ENCODE measurements at regions not wholly inside any gene's neighbourhood (a gene's known extent, or its start where the extent isn't known, plus 50 kb on each side); places are given as distances from the start of the nearest gene placed in this dataset.

DNA sequence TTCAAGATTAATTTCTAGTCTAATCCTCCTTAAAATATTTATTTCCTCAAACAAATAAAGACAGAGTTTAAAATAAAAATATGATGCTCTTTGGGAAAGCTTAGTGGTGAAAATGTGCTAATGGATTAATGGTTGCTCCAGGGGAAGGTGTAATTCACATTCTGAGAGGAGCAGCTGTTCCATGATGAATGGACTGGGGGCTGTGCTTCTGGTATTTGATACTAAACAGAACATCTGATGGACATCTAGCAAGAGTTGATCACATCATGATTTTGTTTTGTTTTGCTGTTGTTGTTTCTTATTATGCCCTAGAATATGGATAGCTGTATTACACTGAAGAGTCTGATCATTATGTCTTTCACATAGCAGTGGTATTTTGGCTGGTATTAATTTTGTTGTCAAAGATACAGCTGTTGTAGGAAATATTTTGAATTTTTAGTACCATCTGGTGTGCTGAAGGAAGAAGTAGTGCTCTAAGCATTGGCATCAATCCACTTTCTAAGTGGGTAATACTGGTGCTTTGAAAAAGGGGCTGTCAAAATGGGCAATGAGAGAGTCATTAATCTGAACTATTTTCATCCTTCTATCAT lies 296.4 kb downstream of the ADAMTS20 start (continued):
- no peak for TF ChIP-seq BCL11A (IDR thresholded peaks at IDR 0.05; ENCODE audit: low read depth, low read length)

GRCh38 chr12:43252585-43252984 lies 299.4 kb downstream of the ADAMTS20 start:
- FAIRE-seq (no peak), ATAC-seq (no peak), DNase-seq (ENCODE audit: low read depth, low spot score) (no peak)
- Histone ChIP-seq H4K20me1 (ENCODE audit: control insufficient read depth, insufficient read depth) (no peaks in the 10 kb centered on the region), H3K79me2 (ENCODE audit: control insufficient read depth, insufficient read depth, low read length) (no peaks in the 10 kb centered on the region), H3K4me1 (ENCODE audit: control insufficient read depth, insufficient read depth, low read length) (no peaks in the 10 kb centered on the region), H3K9me3 (replicated peaks; ENCODE audit: control insufficient read depth, insufficient read depth, low read length) (no peaks in the 10 kb centered on the region), H3K4me2 (ENCODE audit: control insufficient read depth, insufficient read depth) (no peak overlapping the region), H3K27me3 (replicated peaks in 1 of 2; ENCODE audit: control insufficient read depth in 2 of 2, insufficient read depth in 2 of 2, low read length in 1 of 2) (no peaks in the 10 kb centered on the region), H3K4me3 (no peak overlapping the region), H2AFZ (ENCODE audit: control insufficient read depth, low read depth, low read length) (no peak overlapping the region), H3K27ac (ENCODE audit: control insufficient read depth, insufficient read depth) (no peak overlapping the region), H3K9ac (ENCODE audit: control insufficient read depth, insufficient read depth, low read length) (no peak overlapping the region), H3K36me3 (ENCODE audit: control insufficient read depth in 2 of 2, insufficient read depth in 2 of 2, low read length in 1 of 2) (no peaks in the 10 kb centered on the region)
- intact Hi-C loops (cut with micrococcal nuclease; ENCODE audit: unreplicated experiment) = no loop called here
- WGBS (ENCODE audit: insufficient coverage, insufficient replicate concordance, low lambda C conversion rate, missing lambda C conversion rate) = 73% methylated on average over 1 of the region's 1 CpG
- in situ Hi-C loops (cut with MboI) = no loop called here
- BruUV-seq (replicated peaks) = no TSS peak
- RAD21 ChIA-PET (ENCODE audit: unreplicated experiment) = no interaction called here
- CTCF ChIA-PET = interaction anchor here (0.7 kb wide), 1 partner anchor 36 kb away, joined by 3 read pairs; no protein-coding TSS in a partner anchor
- POLR2A ChIA-PET = interaction anchor here (0.7 kb wide), 1 partner anchor 14 kb away, joined by 5 read pairs; no protein-coding TSS in a partner anchor
- SMC1A ChIA-PET (ENCODE audit: uncharacterized antibody, unreplicated experiment) = no interaction called here
- TF ChIP-seq SP1 (IDR thresholded peaks at IDR 0.05; ENCODE audit: low read depth, low read length) (no peak), BCL11A (IDR thresholded peaks at IDR 0.05; ENCODE audit: low read depth, low read length) (no peak), ATF3 (IDR thresholded peaks at IDR 0.05; ENCODE audit: borderline replicate concordance, extremely low read depth, low read depth, low read length) (no peak), BCLAF1 (IDR thresholded peaks at IDR 0.05) (no peak), CBX5 (IDR thresholded peaks at IDR 0.05; ENCODE audit: low read depth) (no peak), ZZZ3 (IDR thresholded peaks at IDR 0.05; ENCODE audit: control insufficient read depth, insufficient read length, low read depth) (no peak), ATF7 (IDR thresholded peaks at IDR 0.05; ENCODE audit: low read depth) (no peak), POLR2AphosphoS2 (IDR thresholded peaks at IDR 0.05; ENCODE audit: low read depth, low read length) (no peak), ZNF622 (IDR thresholded peaks at IDR 0.05) (no peak), SMAD1 (IDR thresholded peaks at IDR 0.05; ENCODE audit: low read depth, partially characterized antibody) (no peak), BRCA1 (IDR thresholded peaks at IDR 0.05; ENCODE audit: low read depth, low read length) (no peak), SRF (IDR thresholded peaks at IDR 0.05; ENCODE audit: low read depth in 2 of 2, low read length in 2 of 2) (no peak), NR2F1 (conservative IDR thresholded peaks at IDR 0.05) (no peak)
- TF ChIP-seq, protein P1, sequence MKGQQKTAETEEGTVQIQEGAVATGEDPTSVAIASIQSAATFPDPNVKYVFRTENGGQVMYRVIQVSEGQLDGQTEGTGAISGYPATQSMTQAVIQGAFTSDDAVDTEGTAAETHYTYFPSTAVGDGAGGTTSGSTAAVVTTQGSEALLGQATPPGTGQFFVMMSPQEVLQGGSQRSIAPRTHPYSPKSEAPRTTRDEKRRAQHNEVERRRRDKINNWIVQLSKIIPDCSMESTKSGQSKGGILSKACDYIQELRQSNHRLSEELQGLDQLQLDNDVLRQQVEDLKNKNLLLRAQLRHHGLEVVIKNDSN (IDR thresholded peaks at IDR 0.05; ENCODE audit: borderline replicate concordance, extremely low read length, insufficient read depth, low read depth, low read length) = no peak
- TF ChIP-seq, protein P2, sequence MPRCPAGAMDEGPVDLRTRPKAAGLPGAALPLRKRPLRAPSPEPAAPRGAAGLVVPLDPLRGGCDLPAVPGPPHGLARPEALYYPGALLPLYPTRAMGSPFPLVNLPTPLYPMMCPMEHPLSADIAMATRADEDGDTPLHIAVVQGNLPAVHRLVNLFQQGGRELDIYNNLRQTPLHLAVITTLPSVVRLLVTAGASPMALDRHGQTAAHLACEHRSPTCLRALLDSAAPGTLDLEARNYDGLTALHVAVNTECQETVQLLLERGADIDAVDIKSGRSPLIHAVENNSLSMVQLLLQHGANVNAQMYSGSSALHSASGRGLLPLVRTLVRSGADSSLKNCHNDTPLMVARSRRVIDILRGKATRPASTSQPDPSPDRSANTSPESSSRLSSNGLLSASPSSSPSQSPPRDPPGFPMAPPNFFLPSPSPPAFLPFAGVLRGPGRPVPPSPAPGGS (IDR thresholded peaks at IDR 0.05; ENCODE audit: borderline replicate concordance, insufficient read depth, low read depth, low read length, poor library complexity, severe bottlenecking) = no peak
- TF ChIP-seq, protein P3, sequence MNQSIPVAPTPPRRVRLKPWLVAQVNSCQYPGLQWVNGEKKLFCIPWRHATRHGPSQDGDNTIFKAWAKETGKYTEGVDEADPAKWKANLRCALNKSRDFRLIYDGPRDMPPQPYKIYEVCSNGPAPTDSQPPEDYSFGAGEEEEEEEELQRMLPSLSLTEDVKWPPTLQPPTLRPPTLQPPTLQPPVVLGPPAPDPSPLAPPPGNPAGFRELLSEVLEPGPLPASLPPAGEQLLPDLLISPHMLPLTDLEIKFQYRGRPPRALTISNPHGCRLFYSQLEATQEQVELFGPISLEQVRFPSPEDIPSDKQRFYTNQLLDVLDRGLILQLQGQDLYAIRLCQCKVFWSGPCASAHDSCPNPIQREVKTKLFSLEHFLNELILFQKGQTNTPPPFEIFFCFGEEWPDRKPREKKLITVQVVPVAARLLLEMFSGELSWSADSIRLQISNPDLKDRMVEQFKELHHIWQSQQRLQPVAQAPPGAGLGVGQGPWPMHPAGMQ (IDR thresholded peaks at IDR 0.05; ENCODE audit: borderline replicate concordance) = no peak

Measured in GM12878 (cell line).